Glutamatergic neuron (in vitro differentiated cells): ENCODE measurements at regions not wholly inside any gene's neighbourhood (a gene's known extent, or its start where the extent isn't known, plus 50 kb on each side); places are given as distances from the start of the nearest gene placed in this dataset.
"Not testable (repeated sequence)": the region's sequence is repeated elsewhere in the genome, so short reads cannot be mapped to it uniquely, and the experiment has no call there.

ENCODE experiments used
- DNase-seq: peaks from one replicate; pipeline ENCODE4 v3.0.0; 2022
- H3K27ac Mint-ChIP-seq: one replicate; pipeline ENCODE4 v1.8.0; 2020; ENCODE audit warnings: mild to moderate bottlenecking, mixed read lengths, inconsistent platforms; ENCODE audit not compliant: unreplicated experiment
- H3K27me3 Mint-ChIP-seq: one replicate; pipeline ENCODE4 v1.8.0; 2020; ENCODE audit warnings: mild to moderate bottlenecking, moderate library complexity, mixed read lengths, inconsistent platforms; ENCODE audit not compliant: unreplicated experiment
- H3K36me3 Mint-ChIP-seq: one replicate; pipeline ENCODE4 v1.8.0; 2020; ENCODE audit warnings: mild to moderate bottlenecking, mixed read lengths, inconsistent platforms; ENCODE audit not compliant: unreplicated experiment
- H3K4me1 Mint-ChIP-seq: one replicate; pipeline ENCODE4 v1.8.0; 2020; ENCODE audit warnings: mild to moderate bottlenecking, low read depth, mixed read lengths, inconsistent platforms; ENCODE audit not compliant: unreplicated experiment
- H3K4me3 Mint-ChIP-seq: one replicate; pipeline ENCODE4 v1.8.0; 2020; ENCODE audit warnings: mild to moderate bottlenecking, mixed read lengths, inconsistent platforms; ENCODE audit not compliant: unreplicated experiment
- H3K9me3 Mint-ChIP-seq: one replicate; pipeline ENCODE4 v1.8.0; 2020; ENCODE audit warnings: mild to moderate bottlenecking, moderate library complexity, mixed read lengths, inconsistent platforms; ENCODE audit not compliant: unreplicated experiment
- CTCF ChIP-seq: fragments of 200-600 bp; sonication (generic); IDR thresholded peaks from one replicate; pipeline ENCODE4 v1.5.0; 2021; ENCODE audit not compliant: partially characterized antibody, unreplicated experiment

- Mint-ChIP-seq H3K4me1 (no peaks in the 10 kb centered on the region), H3K4me3 (no peak overlapping the region), H3K27me3 (no peaks in the 10 kb centered on the region), H3K9me3 (no peaks in the 10 kb centered on the region), H3K36me3 (peaks cover 13% of the 10 kb centered on the region), H3K27ac (no peak overlapping the region)
- no peak for DNase-seq
- TF ChIP-seq CTCF, result no peak
Measured at GRCh38 chr5:15368835-15369234, 131.1 kb upstream of the FBXL7 start.

- DNase-seq, result no peak
- no peak for TF ChIP-seq CTCF
- H3K27ac Mint-ChIP-seq, result no peak overlapping the region
- peaks cover 9% of the 10 kb centered on the region for H3K36me3 Mint-ChIP-seq
- no peaks in the 10 kb centered on the region for H3K9me3 Mint-ChIP-seq
- H3K27me3 Mint-ChIP-seq, result no peaks in the 10 kb centered on the region
- H3K4me1 Mint-ChIP-seq, result no peaks in the 10 kb centered on the region
- H3K4me3 Mint-ChIP-seq, result no peak overlapping the region
Measured at GRCh38 chr5:15367489-15367888, 132.5 kb upstream of the FBXL7 start.

- Mint-ChIP-seq H3K36me3 (peaks cover 9% of the 10 kb centered on the region), H3K27ac (no peak overlapping the region), H3K4me3 (no peak overlapping the region), H3K4me1 (no peaks in the 10 kb centered on the region), H3K9me3 (no peaks in the 10 kb centered on the region), H3K27me3 (no peaks in the 10 kb centered on the region)
- DNase-seq, result no peak
- no peak for TF ChIP-seq CTCF
Measured at GRCh38 chr5:15366676-15367391, 133.1 kb upstream of the FBXL7 start.

GRCh38 chr5:15365070-15365469 lies 134.9 kb upstream of the FBXL7 start:
- Mint-ChIP-seq H3K27me3 (no peaks in the 10 kb centered on the region), H3K4me1 (no peaks in the 10 kb centered on the region), H3K9me3 (no peaks in the 10 kb centered on the region), H3K4me3 (no peak overlapping the region), H3K27ac (no peak overlapping the region), H3K36me3 (peaks cover 9% of the 10 kb centered on the region)
- TF ChIP-seq CTCF, result no peak
- DNase-seq, result no peak

GRCh38 chr5:15363601-15364000 lies 136.4 kb upstream of the FBXL7 start:
- peaks cover 3% of the 10 kb centered on the region for H3K9me3 Mint-ChIP-seq
- no peak for TF ChIP-seq CTCF
- no peaks in the 10 kb centered on the region for H3K4me1 Mint-ChIP-seq
- H3K4me3 Mint-ChIP-seq, result no peak overlapping the region
- peaks cover 9% of the 10 kb centered on the region for H3K36me3 Mint-ChIP-seq
- H3K27me3 Mint-ChIP-seq, result no peaks in the 10 kb centered on the region
- H3K27ac Mint-ChIP-seq, result no peak overlapping the region
- DNase-seq, result no peak

GRCh38 chr5:15357092-15357453 lies 142.9 kb upstream of the FBXL7 start:
- H3K27me3 Mint-ChIP-seq, H3K9me3 Mint-ChIP-seq, DNase-seq, H3K27ac Mint-ChIP-seq, H3K4me3 Mint-ChIP-seq, H3K4me1 Mint-ChIP-seq, H3K36me3 Mint-ChIP-seq: not testable (repeated sequence)

- not testable (repeated sequence) for H3K9me3 Mint-ChIP-seq, H3K4me3 Mint-ChIP-seq, DNase-seq, H3K4me1 Mint-ChIP-seq, H3K27me3 Mint-ChIP-seq, H3K27ac Mint-ChIP-seq, H3K36me3 Mint-ChIP-seq
Measured at GRCh38 chr5:15356308-15357091, 143.5 kb upstream of the FBXL7 start.
